ENCODE measurements at regions not wholly inside any gene's neighbourhood (a gene's known extent, or its start where the extent isn't known, plus 50 kb on each side); places are given as distances from the start of the nearest gene placed in this dataset.

DNA sequence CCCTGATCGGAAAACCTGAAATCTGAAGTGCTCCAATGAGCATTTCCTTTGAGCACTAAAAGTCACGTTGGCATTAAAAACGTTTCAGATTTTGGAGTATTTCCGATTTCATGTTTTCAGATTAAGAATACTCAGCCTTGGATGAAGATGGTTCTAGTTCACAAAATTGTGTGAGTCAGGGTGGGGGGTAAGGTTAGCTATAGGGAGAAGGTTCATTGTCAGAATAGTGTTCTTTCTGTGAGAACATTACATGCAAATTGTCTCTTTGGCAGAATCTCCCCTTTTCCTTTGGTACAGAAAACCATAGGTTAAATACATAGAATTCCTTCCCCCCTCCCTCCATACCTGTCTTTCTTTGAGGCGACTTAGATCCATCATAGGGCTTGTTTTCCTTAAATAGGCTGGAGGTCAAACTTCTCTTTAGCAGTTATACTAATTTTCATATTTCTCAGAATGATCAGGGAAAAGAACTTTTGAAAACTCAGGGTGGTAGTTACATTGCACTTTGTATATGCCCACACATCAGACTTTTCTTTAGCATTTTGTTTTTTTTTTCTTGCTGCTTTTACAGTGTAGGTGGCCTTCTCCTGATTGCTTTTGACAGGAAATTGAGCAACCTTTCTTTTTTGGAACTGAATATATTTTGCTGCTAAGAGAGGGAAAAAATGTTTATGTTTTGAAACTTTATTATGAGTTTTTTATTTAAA is 503.5 kb downstream of the PCNX1 start:
- Mint-ChIP-seq H3K4me3 (no peak overlapping the region), H3K27ac (no peak overlapping the region), H3K27me3 (ENCODE audit: low read depth) (no peaks in the 10 kb centered on the region), H3K4me1 (peaks cover 43% of the 10 kb centered on the region), H3K9me3 (peaks cover 11% of the 10 kb centered on the region), H3K36me3 (peaks cover 3% of the 10 kb centered on the region; the same call in 1 of the 2 replicates)
- TF ChIP-seq, protein P1, sequence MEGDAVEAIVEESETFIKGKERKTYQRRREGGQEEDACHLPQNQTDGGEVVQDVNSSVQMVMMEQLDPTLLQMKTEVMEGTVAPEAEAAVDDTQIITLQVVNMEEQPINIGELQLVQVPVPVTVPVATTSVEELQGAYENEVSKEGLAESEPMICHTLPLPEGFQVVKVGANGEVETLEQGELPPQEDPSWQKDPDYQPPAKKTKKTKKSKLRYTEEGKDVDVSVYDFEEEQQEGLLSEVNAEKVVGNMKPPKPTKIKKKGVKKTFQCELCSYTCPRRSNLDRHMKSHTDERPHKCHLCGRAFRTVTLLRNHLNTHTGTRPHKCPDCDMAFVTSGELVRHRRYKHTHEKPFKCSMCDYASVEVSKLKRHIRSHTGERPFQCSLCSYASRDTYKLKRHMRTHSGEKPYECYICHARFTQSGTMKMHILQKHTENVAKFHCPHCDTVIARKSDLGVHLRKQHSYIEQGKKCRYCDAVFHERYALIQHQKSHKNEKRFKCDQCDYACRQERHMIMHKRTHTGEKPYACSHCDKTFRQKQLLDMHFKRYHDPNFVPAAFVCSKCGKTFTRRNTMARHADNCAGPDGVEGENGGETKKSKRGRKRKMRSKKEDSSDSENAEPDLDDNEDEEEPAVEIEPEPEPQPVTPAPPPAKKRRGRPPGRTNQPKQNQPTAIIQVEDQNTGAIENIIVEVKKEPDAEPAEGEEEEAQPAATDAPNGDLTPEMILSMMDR (IDR thresholded peaks at IDR 0.05) = no peak
- TF ChIP-seq ZNF219 (CRISPR knock-in tag; IDR thresholded peaks at IDR 0.05; ENCODE audit: borderline replicate concordance) = no peak
- ATAC-seq (no peak), DNase-seq (ENCODE audit: low spot score) (no peak)
- POLR2A ChIA-PET = no interaction called here
- CTCF ChIA-PET = interaction anchor here (0.8 kb wide), 1 partner anchor 342 kb away, joined by 3 read pairs; no protein-coding TSS in a partner anchor

DNA sequence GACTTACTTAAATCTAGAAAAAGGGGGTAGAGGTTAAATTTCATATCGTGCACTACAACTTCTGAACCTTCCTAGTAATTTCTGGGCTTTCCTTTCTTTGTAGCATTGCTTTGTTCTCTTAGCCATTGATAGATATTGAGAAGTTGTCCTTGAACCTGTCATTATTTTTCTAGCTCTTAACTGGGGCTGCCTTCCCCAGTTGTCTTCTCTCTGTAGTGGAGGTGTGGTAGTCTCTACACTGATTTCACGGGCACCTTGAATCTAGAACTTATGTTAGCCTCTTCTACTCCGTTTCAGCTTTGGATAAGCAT is 504.0 kb downstream of the PCNX1 start:
- POLR2A ChIA-PET = no interaction called here
- Mint-ChIP-seq H3K36me3 (peaks cover 3% of the 10 kb centered on the region; the same call in 1 of the 2 replicates), H3K27ac (peak overlapping the region; percentile 36; the same call in 1 of the 2 replicates), H3K4me1 (peaks cover 44% of the 10 kb centered on the region), H3K4me3 (no peak overlapping the region), H3K27me3 (ENCODE audit: low read depth) (no peaks in the 10 kb centered on the region), H3K9me3 (peaks cover 11% of the 10 kb centered on the region)
- no peak for ATAC-seq
- TF ChIP-seq, protein P2, sequence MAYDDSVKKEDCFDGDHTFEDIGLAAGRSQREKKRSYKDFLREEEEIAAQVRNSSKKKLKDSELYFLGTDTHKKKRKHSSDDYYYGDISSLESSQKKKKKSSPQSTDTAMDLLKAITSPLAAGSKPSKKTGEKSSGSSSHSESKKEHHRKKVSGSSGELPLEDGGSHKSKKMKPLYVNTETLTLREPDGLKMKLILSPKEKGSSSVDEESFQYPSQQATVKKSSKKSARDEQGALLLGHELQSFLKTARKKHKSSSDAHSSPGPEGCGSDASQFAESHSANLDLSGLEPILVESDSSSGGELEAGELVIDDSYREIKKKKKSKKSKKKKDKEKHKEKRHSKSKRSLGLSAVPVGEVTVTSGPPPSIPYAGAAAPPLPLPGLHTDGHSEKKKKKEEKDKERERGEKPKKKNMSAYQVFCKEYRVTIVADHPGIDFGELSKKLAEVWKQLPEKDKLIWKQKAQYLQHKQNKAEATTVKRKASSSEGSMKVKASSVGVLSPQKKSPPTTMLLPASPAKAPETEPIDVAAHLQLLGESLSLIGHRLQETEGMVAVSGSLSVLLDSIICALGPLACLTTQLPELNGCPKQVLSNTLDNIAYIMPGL (CRISPR knock-in tag; IDR thresholded peaks at IDR 0.05) = no peak
- no peak for DNase-seq (ENCODE audit: low spot score)
- CTCF ChIA-PET = interaction anchor here (0.8 kb wide), 1 partner anchor 342 kb away, joined by 3 read pairs; no protein-coding TSS in a partner anchor

DNA sequence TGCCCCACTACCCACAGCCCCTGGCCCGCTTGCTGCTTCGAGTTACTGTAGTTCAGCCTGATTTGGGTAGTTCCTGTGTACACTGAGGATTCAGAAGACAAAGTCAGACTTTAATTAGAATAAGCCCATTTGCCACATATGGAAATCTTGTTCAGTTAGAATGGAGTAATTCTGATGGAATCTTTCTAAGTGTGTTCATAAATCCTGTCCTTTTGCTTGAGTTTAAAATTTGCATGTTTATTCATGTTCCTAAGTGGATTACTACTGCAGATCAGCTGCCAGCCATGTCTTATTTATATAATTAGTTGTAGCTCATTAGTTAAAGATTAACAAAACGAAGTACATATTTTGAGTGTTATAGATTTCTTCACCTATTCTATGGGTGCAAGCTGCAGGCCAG is 504.5 kb downstream of the PCNX1 start:
- H3K4me3 Mint-ChIP-seq = no peak overlapping the region

More for the DNA sequence above, 504.5 kb downstream of the PCNX1 start:
- ATAC-seq (no peak), DNase-seq (ENCODE audit: low spot score) (no peak)
- Mint-ChIP-seq H3K27ac (no peak overlapping the region), H3K9me3 (peaks cover 11% of the 10 kb centered on the region), H3K27me3 (ENCODE audit: low read depth) (no peaks in the 10 kb centered on the region), H3K36me3 (peaks cover 3% of the 10 kb centered on the region; the same call in 1 of the 2 replicates), H3K4me1 (peaks cover 46% of the 10 kb centered on the region)
- POLR2A ChIA-PET = no interaction called here
- CTCF ChIA-PET = interaction anchor here (0.8 kb wide), 1 partner anchor 341 kb away, joined by 3 read pairs; no protein-coding TSS in a partner anchor
- TF ChIP-seq, protein P3, sequence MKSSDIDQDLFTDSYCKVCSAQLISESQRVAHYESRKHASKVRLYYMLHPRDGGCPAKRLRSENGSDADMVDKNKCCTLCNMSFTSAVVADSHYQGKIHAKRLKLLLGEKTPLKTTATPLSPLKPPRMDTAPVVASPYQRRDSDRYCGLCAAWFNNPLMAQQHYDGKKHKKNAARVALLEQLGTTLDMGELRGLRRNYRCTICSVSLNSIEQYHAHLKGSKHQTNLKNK (CRISPR knock-in tag; IDR thresholded peaks at IDR 0.05) = no peak
- TF ChIP-seq SMAD4 (CRISPR knock-in tag; IDR thresholded peaks at IDR 0.05) (no peak), GRHL2 (CRISPR knock-in tag; IDR thresholded peaks at IDR 0.05; ENCODE audit: insufficient replicate concordance, severe bottlenecking) (no peak), NR3C1 (CRISPR knock-in tag; conservative IDR thresholded peaks at IDR 0.05; ENCODE audit: low read depth) (no peak), JAZF1 (CRISPR knock-in tag; IDR thresholded peaks at IDR 0.05) (no peak), ZNF416 (CRISPR knock-in tag; IDR thresholded peaks at IDR 0.05) (no peak)
- TF ChIP-seq, protein P4, sequence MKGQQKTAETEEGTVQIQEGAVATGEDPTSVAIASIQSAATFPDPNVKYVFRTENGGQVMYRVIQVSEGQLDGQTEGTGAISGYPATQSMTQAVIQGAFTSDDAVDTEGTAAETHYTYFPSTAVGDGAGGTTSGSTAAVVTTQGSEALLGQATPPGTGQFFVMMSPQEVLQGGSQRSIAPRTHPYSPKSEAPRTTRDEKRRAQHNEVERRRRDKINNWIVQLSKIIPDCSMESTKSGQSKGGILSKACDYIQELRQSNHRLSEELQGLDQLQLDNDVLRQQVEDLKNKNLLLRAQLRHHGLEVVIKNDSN (CRISPR knock-in tag; IDR thresholded peaks at IDR 0.05) = no peak
- TF ChIP-seq, protein P5, sequence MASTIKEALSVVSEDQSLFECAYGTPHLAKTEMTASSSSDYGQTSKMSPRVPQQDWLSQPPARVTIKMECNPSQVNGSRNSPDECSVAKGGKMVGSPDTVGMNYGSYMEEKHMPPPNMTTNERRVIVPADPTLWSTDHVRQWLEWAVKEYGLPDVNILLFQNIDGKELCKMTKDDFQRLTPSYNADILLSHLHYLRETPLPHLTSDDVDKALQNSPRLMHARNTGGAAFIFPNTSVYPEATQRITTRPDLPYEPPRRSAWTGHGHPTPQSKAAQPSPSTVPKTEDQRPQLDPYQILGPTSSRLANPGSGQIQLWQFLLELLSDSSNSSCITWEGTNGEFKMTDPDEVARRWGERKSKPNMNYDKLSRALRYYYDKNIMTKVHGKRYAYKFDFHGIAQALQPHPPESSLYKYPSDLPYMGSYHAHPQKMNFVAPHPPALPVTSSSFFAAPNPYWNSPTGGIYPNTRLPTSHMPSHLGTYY (CRISPR knock-in tag; IDR thresholded peaks at IDR 0.05) = no peak
- TF ChIP-seq, protein P6, sequence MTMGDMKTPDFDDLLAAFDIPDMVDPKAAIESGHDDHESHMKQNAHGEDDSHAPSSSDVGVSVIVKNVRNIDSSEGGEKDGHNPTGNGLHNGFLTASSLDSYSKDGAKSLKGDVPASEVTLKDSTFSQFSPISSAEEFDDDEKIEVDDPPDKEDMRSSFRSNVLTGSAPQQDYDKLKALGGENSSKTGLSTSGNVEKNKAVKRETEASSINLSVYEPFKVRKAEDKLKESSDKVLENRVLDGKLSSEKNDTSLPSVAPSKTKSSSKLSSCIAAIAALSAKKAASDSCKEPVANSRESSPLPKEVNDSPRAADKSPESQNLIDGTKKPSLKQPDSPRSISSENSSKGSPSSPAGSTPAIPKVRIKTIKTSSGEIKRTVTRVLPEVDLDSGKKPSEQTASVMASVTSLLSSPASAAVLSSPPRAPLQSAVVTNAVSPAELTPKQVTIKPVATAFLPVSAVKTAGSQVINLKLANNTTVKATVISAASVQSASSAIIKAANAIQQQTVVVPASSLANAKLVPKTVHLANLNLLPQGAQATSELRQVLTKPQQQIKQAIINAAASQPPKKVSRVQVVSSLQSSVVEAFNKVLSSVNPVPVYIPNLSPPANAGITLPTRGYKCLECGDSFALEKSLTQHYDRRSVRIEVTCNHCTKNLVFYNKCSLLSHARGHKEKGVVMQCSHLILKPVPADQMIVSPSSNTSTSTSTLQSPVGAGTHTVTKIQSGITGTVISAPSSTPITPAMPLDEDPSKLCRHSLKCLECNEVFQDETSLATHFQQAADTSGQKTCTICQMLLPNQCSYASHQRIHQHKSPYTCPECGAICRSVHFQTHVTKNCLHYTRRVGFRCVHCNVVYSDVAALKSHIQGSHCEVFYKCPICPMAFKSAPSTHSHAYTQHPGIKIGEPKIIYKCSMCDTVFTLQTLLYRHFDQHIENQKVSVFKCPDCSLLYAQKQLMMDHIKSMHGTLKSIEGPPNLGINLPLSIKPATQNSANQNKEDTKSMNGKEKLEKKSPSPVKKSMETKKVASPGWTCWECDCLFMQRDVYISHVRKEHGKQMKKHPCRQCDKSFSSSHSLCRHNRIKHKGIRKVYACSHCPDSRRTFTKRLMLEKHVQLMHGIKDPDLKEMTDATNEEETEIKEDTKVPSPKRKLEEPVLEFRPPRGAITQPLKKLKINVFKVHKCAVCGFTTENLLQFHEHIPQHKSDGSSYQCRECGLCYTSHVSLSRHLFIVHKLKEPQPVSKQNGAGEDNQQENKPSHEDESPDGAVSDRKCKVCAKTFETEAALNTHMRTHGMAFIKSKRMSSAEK (CRISPR knock-in tag; IDR thresholded peaks at IDR 0.05; ENCODE audit: borderline replicate concordance) = no peak
- TF ChIP-seq, protein P7, sequence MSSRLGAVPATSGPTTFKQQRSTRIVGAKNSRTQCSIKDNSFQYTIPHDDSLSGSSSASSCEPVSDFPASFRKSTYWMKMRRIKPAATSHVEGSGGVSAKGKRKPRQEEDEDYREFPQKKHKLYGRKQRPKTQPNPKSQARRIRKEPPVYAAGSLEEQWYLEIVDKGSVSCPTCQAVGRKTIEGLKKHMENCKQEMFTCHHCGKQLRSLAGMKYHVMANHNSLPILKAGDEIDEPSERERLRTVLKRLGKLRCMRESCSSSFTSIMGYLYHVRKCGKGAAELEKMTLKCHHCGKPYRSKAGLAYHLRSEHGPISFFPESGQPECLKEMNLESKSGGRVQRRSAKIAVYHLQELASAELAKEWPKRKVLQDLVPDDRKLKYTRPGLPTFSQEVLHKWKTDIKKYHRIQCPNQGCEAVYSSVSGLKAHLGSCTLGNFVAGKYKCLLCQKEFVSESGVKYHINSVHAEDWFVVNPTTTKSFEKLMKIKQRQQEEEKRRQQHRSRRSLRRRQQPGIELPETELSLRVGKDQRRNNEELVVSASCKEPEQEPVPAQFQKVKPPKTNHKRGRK (CRISPR knock-in tag; IDR thresholded peaks at IDR 0.05; ENCODE audit: borderline replicate concordance) = no peak
- TF ChIP-seq, protein P8, sequence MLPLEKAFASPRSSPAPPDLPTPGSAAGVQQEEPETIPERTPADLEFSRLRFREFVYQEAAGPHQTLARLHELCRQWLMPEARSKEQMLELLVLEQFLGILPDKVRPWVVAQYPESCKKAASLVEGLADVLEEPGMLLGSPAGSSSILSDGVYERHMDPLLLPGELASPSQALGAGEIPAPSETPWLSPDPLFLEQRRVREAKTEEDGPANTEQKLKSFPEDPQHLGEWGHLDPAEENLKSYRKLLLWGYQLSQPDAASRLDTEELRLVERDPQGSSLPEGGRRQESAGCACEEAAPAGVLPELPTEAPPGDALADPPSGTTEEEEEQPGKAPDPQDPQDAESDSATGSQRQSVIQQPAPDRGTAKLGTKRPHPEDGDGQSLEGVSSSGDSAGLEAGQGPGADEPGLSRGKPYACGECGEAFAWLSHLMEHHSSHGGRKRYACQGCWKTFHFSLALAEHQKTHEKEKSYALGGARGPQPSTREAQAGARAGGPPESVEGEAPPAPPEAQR (CRISPR knock-in tag; IDR thresholded peaks at IDR 0.05) = no peak

Measured in WTC11 (cell line).